H1 (cell line): ENCODE measurements at regions not wholly inside any gene's neighbourhood (a gene's known extent, or its start where the extent isn't known, plus 50 kb on each side); places are given as distances from the start of the nearest gene placed in this dataset.

ENCODE experiments used
- EGR1 ChIP-seq: IDR thresholded peaks from 2 replicates; pipeline ENCODE4 v1.6.1; 2011; ENCODE audit warnings: low read depth, low read length, borderline replicate concordance
- EZH2 ChIP-seq: fragments of 200-600 bp; sonication (generic); IDR thresholded peaks from 2 replicates; pipeline ENCODE4 v1.7.1; 2012; ENCODE audit warnings: low read depth, mild to moderate bottlenecking, moderate library complexity, low read length, inconsistent platforms; ENCODE audit not compliant: severe bottlenecking
- GABPA ChIP-seq: IDR thresholded peaks from 2 replicates; pipeline ENCODE4 v1.6.1; 2011; ENCODE audit warnings: mild to moderate bottlenecking, low read length, moderate library complexity, borderline replicate concordance; ENCODE audit not compliant: insufficient read depth

DNA sequence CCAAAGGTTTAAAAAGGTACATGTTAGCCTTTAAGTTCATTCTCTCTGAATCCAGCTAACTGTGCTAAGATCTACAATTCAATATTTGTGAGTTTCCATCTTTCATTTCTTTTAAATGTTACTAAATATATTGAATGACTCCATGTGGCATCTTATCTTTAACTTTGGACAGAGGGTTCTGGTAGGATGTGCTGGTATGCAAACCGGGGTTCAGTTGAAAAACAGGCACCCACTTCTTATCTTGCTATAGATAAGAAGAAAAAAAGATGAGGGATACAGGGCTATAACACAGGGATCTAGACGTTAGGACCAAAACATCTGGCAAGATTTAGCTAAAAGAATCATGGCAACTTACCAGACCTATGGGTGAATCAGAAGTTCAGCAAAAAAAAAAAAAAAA is 538.3 kb downstream of the EDEM1 start:
- TF ChIP-seq EZH2 (no peak), EGR1 (no peak), GABPA (no peak)
